ENCODE measurements at regions not wholly inside any gene's neighbourhood (a gene's known extent, or its start where the extent isn't known, plus 50 kb on each side); places are given as distances from the start of the nearest gene placed in this dataset.
"Not testable (repeated sequence)": the region's sequence is repeated elsewhere in the genome, so short reads cannot be mapped to it uniquely, and the experiment has no call there.

DNA sequence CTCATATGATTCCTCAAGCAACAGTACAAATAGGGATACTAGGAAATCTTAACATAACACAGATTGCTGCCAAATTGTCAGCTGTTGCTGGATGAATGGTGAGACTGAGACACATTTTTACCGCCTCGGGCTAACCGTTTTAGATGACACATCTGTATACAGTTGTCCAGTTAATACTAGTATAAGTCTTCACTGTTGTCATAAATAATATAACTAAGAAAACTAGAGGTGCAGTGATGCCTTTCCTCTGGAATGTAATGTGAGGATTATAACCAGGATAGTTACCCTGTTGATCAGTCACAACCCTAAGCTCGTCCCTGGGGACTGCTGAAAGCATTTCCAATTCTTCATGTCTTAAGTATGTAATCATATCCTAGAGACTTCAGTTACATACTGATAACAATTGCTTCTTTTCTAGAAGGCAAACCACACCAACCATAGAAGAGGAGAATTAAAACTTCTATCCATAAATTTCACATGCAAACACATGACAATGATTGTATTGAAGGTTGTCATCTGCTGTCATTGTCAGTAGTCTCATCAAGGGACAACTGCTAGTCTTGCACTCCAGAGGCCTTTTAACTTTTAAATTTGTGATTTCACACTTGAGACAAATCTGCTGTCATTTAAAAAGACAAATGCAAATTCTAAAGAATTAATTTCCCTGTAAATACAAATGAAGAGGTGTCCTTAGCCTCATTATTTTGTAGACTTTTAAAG is 100.4 kb upstream of the SEMA3D start:
- no peak for DNase-seq

- no peak for DNase-seq
These were observed 99.6 kb upstream of the SEMA3D start for GRCh38 chr7:85286446-85286845.

- no peak for DNase-seq
These were observed 98.7 kb upstream of the SEMA3D start for GRCh38 chr7:85285527-85285926.

DNA sequence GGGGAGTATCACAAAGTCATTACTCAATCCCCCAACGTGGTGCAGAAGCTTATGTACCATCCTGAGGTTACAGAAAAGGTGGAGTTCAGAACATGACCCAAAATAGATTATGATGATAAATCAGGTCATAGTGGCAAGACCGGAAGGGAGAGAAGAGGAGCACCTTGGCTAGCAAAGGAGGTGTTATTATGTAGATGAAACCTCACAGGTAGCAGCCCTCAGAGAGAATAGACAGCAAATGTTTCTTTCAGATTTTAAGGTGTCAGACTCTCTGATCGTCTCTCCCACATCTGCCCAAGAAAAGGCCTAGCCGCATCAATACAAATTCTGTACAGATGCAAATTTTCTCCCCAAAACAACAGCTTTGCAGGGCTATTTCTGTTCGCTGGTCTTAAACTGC is 88.3 kb upstream of the SEMA3D start:
- DNase-seq = no peak

- no peak for DNase-seq
These were observed 87.6 kb upstream of the SEMA3D start for GRCh38 chr7:85274454-85274853.

- DNase-seq = no peak
These were observed 76.0 kb upstream of the SEMA3D start for GRCh38 chr7:85262891-85263290.

DNA sequence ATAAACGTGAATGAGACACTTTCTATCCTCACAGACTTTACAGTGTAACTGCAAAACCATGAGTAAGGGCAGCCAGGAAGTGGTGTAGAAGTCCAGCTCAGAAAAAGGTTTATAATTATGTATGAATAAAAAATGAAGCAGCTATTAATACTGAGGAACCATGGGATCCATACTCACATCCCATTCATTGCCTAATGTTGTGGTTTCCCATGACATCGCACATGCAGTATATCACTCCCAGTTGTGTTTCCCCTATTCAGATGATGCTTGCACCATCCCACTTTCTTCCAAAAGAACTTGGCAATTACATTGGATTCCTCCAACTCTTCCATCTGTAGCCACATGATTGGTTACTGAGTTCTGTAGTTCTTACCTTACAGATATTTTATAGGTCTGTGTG is 74.5 kb upstream of the SEMA3D start:
- no peak for DNase-seq

- not testable (repeated sequence) for DNase-seq
These were observed 62.9 kb upstream of the SEMA3D start for GRCh38 chr7:85249787-85250186.

DNA sequence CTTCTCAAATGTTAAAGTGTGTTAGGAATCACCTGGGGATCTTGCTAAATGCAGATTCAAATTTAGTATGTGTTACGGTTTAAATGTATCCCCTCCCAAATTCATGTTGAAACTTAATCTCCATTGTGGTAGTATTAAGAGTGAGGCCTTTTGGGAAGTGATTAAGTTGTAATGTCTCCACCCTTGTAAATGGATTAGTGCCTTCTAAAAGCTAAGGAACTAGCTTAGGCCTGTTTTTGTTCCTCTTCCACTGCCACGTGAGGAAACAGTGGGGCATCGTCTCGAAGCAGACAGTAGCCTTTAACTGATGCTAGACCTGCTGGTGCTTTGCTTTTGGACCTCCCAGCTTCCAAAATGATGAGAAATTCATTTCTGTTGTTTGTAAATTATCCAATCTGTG is 52.3 kb upstream of the SEMA3D start:
- no peak for DNase-seq

DNA sequence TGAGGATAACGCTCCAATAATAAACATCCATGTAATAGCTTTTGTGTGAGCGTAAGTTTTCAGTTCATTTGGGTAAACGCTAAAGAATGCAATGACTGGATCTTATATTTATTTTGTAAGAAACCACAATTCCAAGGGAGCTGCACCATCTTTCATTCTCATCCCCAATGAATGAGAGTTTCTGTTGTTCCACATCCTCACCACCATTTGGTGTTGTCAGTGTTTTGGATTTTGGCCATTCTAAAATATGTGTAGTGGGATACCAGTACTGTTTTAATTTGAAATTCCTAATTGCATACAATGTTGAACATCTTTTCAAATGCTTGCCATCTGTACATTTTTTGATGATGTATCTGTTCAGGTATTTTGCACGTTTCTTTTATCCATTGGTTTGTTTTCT is 50.9 kb upstream of the SEMA3D start:
- DNase-seq = no peak

Measured in hematopoietic multipotent progenitor cell treated with erythropoietin and hydrocortisone succinate and interleukin-3 and kit ligand, for 8 days (in vitro differentiated cells).